Amygdala (tissue), 56 donors: ENCODE measurements at regions not wholly inside any gene's neighbourhood (a gene's known extent, or its start where the extent isn't known, plus 50 kb on each side); places are given as distances from the start of the nearest gene placed in this dataset.

Experiments used
- DNase-seq, 56 donors: peaks; one replicate each; lab custom pipeline; 2025; lab: John Stamatoyannopoulos, UW

GRCh38 chr6:1482381-1483166 lies 93.2 kb downstream of the FOXF2 start:
- no peak for DNase-seq

- no peak for DNase-seq
Observed at GRCh38 chr6:1485678-1486077, 96.3 kb downstream of the FOXF2 start.

- DNase-seq = no peak
Observed at GRCh38 chr6:1486387-1486786, 97.0 kb downstream of the FOXF2 start.

GRCh38 chr6:1487239-1487638 lies 97.9 kb downstream of the FOXF2 start:
- no peak for DNase-seq

GRCh38 chr6:1491025-1491424 lies 101.6 kb downstream of the FOXF2 start:
- DNase-seq = no peak

- DNase-seq = no peak
Observed at GRCh38 chr6:1491591-1492319, 102.4 kb downstream of the FOXF2 start.

GRCh38 chr6:1494671-1495070 lies 105.3 kb downstream of the FOXF2 start:
- DNase-seq = no peak

- DNase-seq = no peak
Observed at GRCh38 chr6:1495344-1495743, 106.0 kb downstream of the FOXF2 start.

GRCh38 chr6:1496092-1496491 lies 106.7 kb downstream of the FOXF2 start:
- no peak for DNase-seq

- DNase-seq = peak in 29 of 56 donors; percentile 3 to 65 (median 29)
Observed at GRCh38 chr6:1496836-1497760, 107.7 kb downstream of the FOXF2 start.

GRCh38 chr6:1497761-1498105 lies 108.4 kb downstream of the FOXF2 start:
- DNase-seq = peak in 2 of 56 donors; percentile 2 to 29

- no peak for DNase-seq
Observed at GRCh38 chr6:1498491-1499113, 109.2 kb downstream of the FOXF2 start.

- DNase-seq = peak in 1 of 56 donors; percentile 4
Observed at GRCh38 chr6:1499777-1500176, 109.9 kb upstream of the FOXC1 start.

- no peak for DNase-seq
Observed at GRCh38 chr6:1500913-1501312, 108.8 kb upstream of the FOXC1 start.

- no peak for DNase-seq
Observed at GRCh38 chr6:1502041-1502440, 107.7 kb upstream of the FOXC1 start.

- DNase-seq = no peak
Observed at GRCh38 chr6:1503811-1504210, 105.9 kb upstream of the FOXC1 start.

GRCh38 chr6:1504465-1504864 lies 105.2 kb upstream of the FOXC1 start:
- no peak for DNase-seq

- DNase-seq = no peak
Observed at GRCh38 chr6:1507251-1507650, 102.5 kb upstream of the FOXC1 start.

- no peak for DNase-seq
Observed at GRCh38 chr6:1509241-1509640, 100.5 kb upstream of the FOXC1 start.

GRCh38 chr6:1510239-1510638 lies 99.5 kb upstream of the FOXC1 start:
- no peak for DNase-seq
